NCI-H1436 treated with DMSO at 0.1 percent for 48 hours (cell line): ENCODE measurements at regions not wholly inside any gene's neighbourhood (a gene's known extent, or its start where the extent isn't known, plus 50 kb on each side); places are given as distances from the start of the nearest gene placed in this dataset.
"Not testable (repeated sequence)": the region's sequence is repeated elsewhere in the genome, so short reads cannot be mapped to it uniquely, and the experiment has no call there.

Source experiments
- DNase-seq: peaks from one replicate; lab custom pipeline; 2025; lab: John Stamatoyannopoulos, UW

GRCh38 chr7:82701949-82702348, 258.4 kb upstream of the CACNA2D1 start:
- no peak for DNase-seq

DNA sequence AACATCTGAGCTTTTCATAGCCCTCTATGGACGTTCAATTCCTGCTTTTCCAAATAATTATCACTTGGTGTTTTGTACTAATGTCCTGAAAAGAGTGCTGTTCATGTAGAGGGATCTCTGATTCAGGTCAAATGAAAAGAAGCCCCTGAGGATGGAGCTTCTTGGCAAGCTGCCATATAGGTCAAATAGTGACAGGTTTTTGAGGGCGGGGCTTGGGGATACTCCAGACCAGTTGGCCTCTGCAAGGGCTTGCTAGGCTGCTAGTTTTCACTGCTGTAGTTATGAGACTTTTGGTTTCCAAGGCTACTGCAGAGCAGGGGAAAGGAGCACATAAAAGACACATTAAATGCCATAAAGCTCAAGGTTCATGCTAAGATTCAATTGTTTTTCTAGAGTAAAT, 257.2 kb upstream of the CACNA2D1 start:
- no peak for DNase-seq

- no peak for DNase-seq
Measured at GRCh38 chr7:82699773-82700186, 256.2 kb upstream of the CACNA2D1 start.

DNA sequence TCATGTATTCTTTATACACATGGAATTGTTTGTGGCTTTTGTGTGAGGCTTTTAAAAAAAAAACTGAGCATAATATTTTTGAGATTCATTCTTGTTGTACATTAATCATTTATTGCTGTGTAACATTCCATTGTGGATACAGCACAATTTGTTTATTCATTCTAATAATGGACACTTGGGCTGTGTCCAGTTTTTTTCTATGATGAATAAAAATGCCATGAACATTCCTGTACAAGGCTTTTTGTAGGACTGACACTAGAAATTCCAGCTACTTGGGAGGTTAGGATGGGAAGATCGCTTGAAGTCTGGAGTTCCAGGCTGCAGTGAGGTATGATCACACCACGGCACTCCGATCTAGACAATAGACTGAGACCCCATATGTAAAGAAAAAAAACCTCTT, 254.3 kb upstream of the CACNA2D1 start:
- no peak for DNase-seq

GRCh38 chr7:82696631-82697030, 253.1 kb upstream of the CACNA2D1 start:
- no peak for DNase-seq

DNA sequence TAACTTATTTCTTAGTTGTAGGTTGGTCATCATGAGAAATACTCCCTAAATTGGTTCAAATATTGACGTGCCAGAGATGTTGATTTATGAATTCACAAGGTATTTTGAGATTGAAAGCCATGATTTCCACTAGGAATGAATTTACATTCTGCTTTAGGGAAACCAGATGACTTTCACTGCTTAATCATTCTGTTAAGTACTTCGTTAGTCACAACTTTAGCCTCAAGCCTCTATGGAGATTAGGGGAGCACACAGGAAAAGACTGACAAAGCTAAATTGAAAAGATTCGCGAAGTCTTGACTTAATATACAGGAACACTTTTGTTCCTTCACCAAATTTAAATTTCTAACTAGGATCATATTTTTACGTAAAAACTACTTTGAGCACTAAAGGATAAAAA, 250.4 kb upstream of the CACNA2D1 start:
- no peak for DNase-seq

DNA sequence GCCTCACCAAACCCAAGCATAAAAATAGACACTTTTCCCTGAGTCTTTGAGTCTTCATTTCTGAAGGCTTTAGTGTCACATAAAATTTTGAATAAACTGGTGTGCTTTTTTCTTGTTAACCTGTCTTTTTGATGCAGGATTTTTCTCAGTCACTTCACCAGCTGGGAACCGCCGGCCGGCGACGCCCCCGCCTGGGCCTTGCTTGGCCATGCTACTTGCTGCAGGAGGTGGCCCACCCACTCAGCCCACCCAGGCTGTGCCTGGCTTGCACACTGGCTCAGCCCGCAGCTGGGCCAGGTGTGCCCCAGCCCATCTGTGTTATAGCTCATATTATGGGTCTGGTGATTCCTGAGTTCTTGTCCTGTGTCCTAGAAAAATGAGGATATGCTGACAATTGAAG, 247.4 kb upstream of the CACNA2D1 start:
- DNase-seq: no peak

- DNase-seq: no peak
Measured at GRCh38 chr7:82685214-82685613, 241.6 kb upstream of the CACNA2D1 start.

DNA sequence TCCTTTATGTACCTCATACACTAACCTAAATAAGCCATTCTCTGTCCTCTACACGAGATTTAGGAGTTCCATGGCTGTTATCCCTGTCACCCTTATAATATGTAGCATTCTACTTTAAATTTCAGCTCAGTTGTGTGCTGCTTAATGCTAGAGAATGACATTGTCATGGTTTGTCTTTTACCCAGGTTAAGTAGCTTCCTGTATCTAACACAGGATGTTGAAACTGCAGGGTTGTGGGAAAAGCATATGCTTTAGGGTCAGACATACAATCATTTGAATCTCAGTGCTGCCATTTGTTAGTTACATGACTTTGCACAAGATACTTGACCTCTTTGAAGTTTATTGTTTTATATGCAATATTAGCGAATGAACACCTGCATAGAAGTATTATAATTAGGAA, 235.1 kb upstream of the CACNA2D1 start:
- no peak for DNase-seq

GRCh38 chr7:82678259-82678658, 234.7 kb upstream of the CACNA2D1 start:
- DNase-seq: no peak

GRCh38 chr7:82677493-82677892, 233.9 kb upstream of the CACNA2D1 start:
- no peak for DNase-seq

DNA sequence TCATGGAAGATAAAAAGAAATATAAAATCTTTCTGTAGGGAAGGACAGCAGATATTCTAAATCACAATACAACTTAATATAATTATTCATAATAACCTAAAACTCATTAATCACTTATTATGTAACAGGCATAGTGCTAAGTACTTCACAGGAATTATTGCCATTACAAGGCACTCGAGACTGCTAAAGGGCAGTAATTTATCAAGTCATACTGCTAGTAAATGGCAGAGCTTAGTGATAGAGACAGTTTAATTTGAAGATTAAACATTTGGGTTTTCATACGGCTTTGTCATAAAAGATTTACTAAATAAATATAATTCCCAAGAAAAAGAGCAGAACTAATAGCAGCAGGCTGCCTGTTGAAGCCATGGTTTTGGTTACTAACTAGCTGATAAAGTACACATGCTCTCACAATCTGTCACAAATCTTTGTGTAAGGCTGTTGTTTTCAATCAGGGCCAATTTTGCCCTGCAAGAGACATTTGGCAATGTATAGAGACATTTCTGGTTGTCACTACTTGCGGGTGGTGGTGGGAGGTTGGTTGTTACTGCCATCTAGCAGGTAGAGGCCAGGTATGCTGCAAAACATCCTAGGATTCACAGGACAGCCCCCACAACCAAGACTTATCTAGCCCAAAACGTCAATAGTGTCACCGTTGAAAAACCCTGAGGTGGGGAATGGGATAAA, 233.3 kb upstream of the CACNA2D1 start:
- peak; percentile 11 for DNase-seq

DNA sequence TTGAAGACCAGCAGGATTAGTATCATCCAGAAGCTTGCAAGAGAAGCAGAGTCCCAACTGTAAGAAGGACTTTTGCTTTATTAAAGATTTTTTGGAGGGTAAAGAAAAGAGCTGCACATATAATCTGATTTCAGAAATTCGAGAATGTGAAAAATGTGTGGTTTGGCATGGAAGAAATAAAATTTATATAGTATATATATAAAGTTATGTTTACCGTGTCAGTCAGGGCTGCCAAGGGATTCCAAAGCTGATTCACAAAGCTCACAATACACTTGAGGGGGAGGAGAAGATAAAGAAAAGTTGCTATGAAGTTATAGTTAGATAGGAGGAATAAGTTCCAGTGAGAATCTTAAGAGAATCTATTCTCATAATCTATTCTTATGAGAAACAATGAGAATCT, 231.8 kb upstream of the CACNA2D1 start:
- no peak for DNase-seq

DNA sequence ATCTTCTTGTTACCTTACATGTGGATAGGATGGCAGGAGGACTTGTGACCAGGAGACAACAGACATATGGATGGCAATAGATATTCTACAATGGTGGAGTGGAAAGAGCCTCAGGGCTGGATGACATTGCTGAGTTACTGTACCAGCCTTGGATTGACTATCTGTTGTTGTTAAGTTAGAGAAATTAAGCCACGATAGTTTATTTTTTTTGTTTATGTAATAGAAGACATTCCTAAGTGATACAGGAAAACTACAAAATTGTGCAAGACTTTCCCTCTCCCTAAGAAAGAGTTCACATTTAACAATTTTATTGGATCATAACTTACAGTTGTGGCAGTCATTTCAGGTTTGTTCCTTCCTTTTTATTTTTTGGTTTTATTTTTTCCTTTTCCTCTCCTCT, 230.7 kb upstream of the CACNA2D1 start:
- no peak for DNase-seq

DNA sequence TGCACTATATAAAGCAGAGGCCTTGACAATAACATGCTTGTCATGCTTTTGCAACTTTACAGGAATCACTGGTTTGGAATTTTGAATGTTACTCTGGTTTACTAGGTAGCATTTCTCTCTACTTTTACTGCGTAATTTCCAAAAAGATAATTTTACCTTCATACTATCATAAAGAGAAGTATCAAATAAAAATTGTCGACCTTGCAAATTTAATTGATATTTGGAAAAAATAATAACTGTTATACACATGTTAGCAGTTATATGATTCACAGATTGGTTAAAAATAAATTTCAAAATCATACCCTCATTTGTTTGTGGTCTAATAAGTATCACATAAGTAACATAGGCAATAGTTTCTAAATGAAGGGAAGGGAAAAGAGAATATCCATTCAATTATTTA, 228.5 kb upstream of the CACNA2D1 start:
- no peak for DNase-seq

- no peak for DNase-seq
Measured at GRCh38 chr7:82669141-82669540, 225.6 kb upstream of the CACNA2D1 start.

DNA sequence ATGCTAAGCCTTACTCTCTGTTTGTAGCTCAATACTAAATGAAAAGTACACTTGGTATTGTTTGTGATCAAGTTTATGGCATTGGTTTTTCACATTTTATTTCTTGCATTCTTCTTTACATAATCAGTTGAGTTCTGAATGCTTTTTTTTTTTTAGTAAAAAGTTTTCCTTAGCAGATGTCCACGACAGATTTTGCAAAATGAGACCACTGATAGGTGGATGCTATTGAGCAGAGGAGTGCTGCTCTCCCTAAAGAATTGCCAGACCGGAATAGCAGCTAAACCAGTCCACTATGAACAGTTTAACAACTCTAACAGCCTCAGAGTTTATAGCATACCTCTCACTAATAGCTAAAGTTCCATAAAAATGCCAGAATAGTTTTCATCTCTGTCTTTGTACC, 225.1 kb upstream of the CACNA2D1 start:
- DNase-seq: no peak

- no peak for DNase-seq
Measured at GRCh38 chr7:82665966-82666507, 222.5 kb upstream of the CACNA2D1 start.

DNA sequence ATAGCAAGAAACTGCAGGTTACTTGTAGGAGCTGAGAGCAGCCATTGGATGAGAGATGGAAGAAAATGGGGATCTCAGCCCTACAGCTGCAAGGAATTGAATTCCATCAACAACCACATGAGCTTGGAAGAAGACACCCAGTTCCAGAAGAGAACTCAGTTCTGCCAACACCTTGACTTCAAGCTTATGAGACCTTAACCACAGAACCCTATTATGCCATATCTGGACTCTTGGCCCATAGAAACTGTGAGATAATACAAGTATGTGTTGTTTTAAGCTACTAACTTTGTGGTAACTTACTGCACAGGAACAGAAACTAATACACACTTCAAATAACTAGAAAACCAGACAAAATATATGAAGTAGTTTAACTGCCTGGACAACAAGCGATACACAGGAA, 212.4 kb upstream of the CACNA2D1 start:
- no peak for DNase-seq

- DNase-seq: not testable (repeated sequence)
Measured at GRCh38 chr7:82650095-82650494, 206.5 kb upstream of the CACNA2D1 start.

DNA sequence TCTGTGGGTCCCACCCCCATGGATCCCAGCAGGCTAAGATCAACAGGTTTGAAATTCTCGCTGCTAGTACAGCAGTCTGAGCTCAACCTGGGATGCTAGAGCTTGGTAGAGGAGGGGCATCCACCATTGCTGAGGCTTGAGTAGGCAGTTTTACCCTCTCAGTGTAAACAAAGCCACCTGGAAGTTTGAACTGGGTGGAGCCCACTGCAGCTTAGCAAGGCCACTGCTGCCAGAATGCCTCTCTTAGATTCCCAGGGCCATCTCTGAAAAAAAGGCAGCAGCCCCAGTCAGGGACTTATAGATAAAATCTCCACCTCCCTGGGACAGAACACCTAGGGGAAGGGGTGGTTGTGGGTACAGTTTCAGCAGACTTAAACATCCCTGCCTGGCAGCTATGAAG, 190.0 kb upstream of the CACNA2D1 start:
- no peak for DNase-seq

- DNase-seq: no peak
Measured at GRCh38 chr7:82631998-82632397, 188.4 kb upstream of the CACNA2D1 start.

DNA sequence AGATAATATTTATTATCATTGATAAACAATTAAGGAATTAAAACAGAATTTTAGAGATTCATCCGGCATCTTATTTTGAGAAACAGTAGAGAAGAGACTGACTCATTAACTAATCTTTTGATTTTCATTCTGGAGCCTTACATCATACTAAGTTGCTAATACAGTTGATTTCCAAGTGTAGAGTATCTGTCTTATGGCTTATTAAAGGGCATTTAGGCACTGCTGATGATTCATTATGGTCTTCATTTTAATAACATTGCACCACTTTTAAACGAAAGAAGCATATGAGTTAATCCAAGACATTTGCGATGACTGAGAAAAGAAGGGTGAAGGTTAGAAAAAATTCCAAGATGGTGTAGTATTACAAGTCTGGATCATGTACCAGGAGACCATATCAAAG, 186.0 kb upstream of the CACNA2D1 start:
- no peak for DNase-seq

DNA sequence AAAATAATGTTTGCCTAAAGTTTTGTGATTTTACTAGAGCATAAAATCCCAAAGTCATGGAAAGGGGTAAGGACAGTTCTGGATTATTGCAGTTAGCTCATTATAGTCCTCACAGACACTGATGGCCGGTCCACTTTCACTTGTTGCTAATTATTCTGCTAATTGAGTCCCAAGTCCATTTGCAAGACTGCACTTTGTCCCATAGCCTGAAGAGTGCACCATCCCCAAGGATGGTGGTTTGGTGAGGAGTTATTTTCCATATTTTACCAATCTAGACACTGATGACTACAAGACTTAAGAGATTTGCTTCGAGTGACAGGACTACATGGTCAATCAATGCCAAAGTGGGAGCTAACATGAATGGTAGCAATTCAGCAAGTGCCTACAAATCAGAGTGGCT, 181.8 kb upstream of the CACNA2D1 start:
- DNase-seq: no peak
